ENCODE measurements at regions not wholly inside any gene's neighbourhood (a gene's known extent, or its start where the extent isn't known, plus 50 kb on each side); places are given as distances from the start of the nearest gene placed in this dataset.

DNA sequence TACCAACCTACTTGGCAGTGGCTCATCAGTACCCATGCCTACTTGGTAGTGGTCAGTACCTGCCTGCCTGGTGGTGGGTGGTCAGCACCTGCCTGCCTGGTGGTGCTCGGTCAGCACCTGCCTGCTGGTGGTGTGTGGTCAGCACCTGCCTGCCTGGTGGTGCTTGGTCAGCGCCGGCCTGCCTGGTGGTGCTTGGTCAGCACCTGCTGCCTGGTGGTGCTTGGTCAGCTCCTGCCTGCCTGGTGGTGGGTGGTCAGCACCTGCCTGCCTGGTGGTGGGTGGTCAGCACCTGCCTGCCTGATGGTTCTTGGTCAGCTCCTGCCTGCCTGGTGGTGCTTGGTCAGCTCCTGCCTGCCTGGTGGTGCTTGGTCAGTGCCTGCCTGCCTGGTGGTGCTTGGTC, 329.6 kb downstream of the RRAGC start:
- TF ChIP-seq, protein P1, sequence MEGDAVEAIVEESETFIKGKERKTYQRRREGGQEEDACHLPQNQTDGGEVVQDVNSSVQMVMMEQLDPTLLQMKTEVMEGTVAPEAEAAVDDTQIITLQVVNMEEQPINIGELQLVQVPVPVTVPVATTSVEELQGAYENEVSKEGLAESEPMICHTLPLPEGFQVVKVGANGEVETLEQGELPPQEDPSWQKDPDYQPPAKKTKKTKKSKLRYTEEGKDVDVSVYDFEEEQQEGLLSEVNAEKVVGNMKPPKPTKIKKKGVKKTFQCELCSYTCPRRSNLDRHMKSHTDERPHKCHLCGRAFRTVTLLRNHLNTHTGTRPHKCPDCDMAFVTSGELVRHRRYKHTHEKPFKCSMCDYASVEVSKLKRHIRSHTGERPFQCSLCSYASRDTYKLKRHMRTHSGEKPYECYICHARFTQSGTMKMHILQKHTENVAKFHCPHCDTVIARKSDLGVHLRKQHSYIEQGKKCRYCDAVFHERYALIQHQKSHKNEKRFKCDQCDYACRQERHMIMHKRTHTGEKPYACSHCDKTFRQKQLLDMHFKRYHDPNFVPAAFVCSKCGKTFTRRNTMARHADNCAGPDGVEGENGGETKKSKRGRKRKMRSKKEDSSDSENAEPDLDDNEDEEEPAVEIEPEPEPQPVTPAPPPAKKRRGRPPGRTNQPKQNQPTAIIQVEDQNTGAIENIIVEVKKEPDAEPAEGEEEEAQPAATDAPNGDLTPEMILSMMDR (conservative IDR thresholded peaks at IDR 0.05; ENCODE audit: low read depth in 2 of 2): no peak
- TF ChIP-seq POLR2AphosphoS5 (IDR thresholded peaks at IDR 0.05; ENCODE audit: low read depth) (no peak), EZH2 (IDR thresholded peaks at IDR 0.05; ENCODE audit: low read depth, unreplicated experiment) (no peak), NANOG (IDR thresholded peaks at IDR 0.05; ENCODE audit: borderline replicate concordance) (no peak)

All from GM23338 (cell line).